ENCODE measurements at regions not wholly inside any gene's neighbourhood (a gene's known extent, or its start where the extent isn't known, plus 50 kb on each side); places are given as distances from the start of the nearest gene placed in this dataset.

GRCh38 chr4:187364851-187365250 lies 630.7 kb upstream of the ZFP42 start:
- no peak overlapping the region for H3K56ac ChIP-seq (replicated peaks; ENCODE audit: insufficient read length, low read depth, low read length)
- H3K18ac ChIP-seq (ENCODE audit: extremely low read depth, low read length): no peak overlapping the region
- H4K20me1 ChIP-seq (replicated peaks in 1 of 2; ENCODE audit: control insufficient read depth in 1 of 2, insufficient read depth in 2 of 2, low read length in 2 of 2): no peaks in the 10 kb centered on the region
- no peak overlapping the region for H4K8ac ChIP-seq (ENCODE audit: extremely low read depth, insufficient read depth, low read length)
- CTCF ChIA-PET (ENCODE audit: partially characterized antibody): interaction anchor here (1.2 kb wide), 1 partner anchor 11 kb away, joined by 4 read pairs; no protein-coding TSS in a partner anchor
- no peak overlapping the region for H3K4me2 ChIP-seq (ENCODE audit: insufficient read depth in 1 of 2, low read depth in 2 of 2, low read length in 2 of 2)
- H2BK20ac ChIP-seq (ENCODE audit: low read length): no peak overlapping the region
- H3K4ac ChIP-seq (replicated peaks; ENCODE audit: insufficient read length, low read depth, low read length): no peak overlapping the region
- no peaks in the 10 kb centered on the region for H3K36me3 ChIP-seq (ENCODE audit: control insufficient read depth in 2 of 4, insufficient read depth in 4 of 4, low read length in 3 of 4)
- no peak overlapping the region for H4K91ac ChIP-seq (replicated peaks; ENCODE audit: insufficient read length, low read length)
- no peaks in the 10 kb centered on the region for H3K9me3 ChIP-seq (ENCODE audit: insufficient read depth in 2 of 2, low read depth in 1 of 2, low read length in 1 of 2)
- H2AFZ ChIP-seq (ENCODE audit: low read length): no peak overlapping the region
- no peak overlapping the region for H3K23ac ChIP-seq (ENCODE audit: insufficient read length)
- no peaks in the 10 kb centered on the region for H3K23me2 ChIP-seq (ENCODE audit: low read depth, low read length)
- H3K9ac ChIP-seq (replicated peaks in 1 of 4; ENCODE audit: extremely low read depth in 1 of 4, low read depth in 3 of 4, low read length in 3 of 4): no peak overlapping the region
- H2AK5ac ChIP-seq (ENCODE audit: low read depth, low read length): no peak overlapping the region
- H4K5ac ChIP-seq (ENCODE audit: insufficient read length, low read depth, low read length): no peak overlapping the region
- H3K14ac ChIP-seq (ENCODE audit: insufficient read length): no peak overlapping the region
- no peaks in the 10 kb centered on the region for H3K79me2 ChIP-seq (ENCODE audit: control insufficient read depth in 1 of 2, insufficient read depth in 2 of 2, low read length in 2 of 2)
- no peak overlapping the region for H2BK5ac ChIP-seq (ENCODE audit: low read depth, low read length)
- H3K27me3 ChIP-seq (replicated peaks in 1 of 4; ENCODE audit: control insufficient read depth in 3 of 4, extremely low read depth in 1 of 4, insufficient read depth in 3 of 4, low read length in 3 of 4): no peaks in the 10 kb centered on the region
- TF ChIP-seq TAF7 (optimal IDR thresholded peaks at IDR 0.05; ENCODE audit: borderline replicate concordance, low read depth, low read length) (no peak), JUN (IDR thresholded peaks at IDR 0.05; ENCODE audit: low read depth, low read length) (no peak), SP4 (IDR thresholded peaks at IDR 0.05; ENCODE audit: low read length) (no peak)
- TF ChIP-seq, protein P1, sequence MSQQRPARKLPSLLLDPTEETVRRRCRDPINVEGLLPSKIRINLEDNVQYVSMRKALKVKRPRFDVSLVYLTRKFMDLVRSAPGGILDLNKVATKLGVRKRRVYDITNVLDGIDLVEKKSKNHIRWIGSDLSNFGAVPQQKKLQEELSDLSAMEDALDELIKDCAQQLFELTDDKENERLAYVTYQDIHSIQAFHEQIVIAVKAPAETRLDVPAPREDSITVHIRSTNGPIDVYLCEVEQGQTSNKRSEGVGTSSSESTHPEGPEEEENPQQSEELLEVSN (IDR thresholded peaks at IDR 0.05): no peak
- no peak overlapping the region for H3K27ac ChIP-seq (ENCODE audit: low read depth, low read length)
- H3K4me3 ChIP-seq (ENCODE audit: extremely low read depth in 1 of 4, insufficient read depth in 2 of 4, low read depth in 3 of 4, low read length in 4 of 4): no peak overlapping the region
- FAIRE-seq: no peak
- WGBS, 2 experiments (ENCODE audit: extremely low coverage in 1 of 2, insufficient coverage in 1 of 2, insufficient read length in 1 of 2, insufficient replicate concordance in 2 of 2, low coverage in 1 of 2, low lambda C conversion rate in 2 of 2, missing lambda C conversion rate in 1 of 2): 93% methylated on average over 7 of the region's 7 CpGs; no CpG with 5 or more reads in 1 of the 2 experiments
- DNase-seq (ENCODE audit: low read depth in 1 of 2, low spot score in 2 of 2): no peak
- H2BK12ac ChIP-seq (ENCODE audit: low read depth, low read length): no peak overlapping the region
- H2BK15ac ChIP-seq (ENCODE audit: low read length): no peak overlapping the region
- no peaks in the 10 kb centered on the region for H3K79me1 ChIP-seq (ENCODE audit: low read depth, low read length)
- POLR2A ChIA-PET (ENCODE audit: partially characterized antibody): no interaction called here
- no peaks in the 10 kb centered on the region for H3K4me1 ChIP-seq (replicated peaks in 1 of 4; ENCODE audit: control insufficient read depth in 3 of 4, insufficient read depth in 4 of 4, low read length in 3 of 4)
- no peak overlapping the region for H2BK120ac ChIP-seq (replicated peaks; ENCODE audit: low read depth, low read length)

Data from H1 (cell line).